SU-DHL-6 (cell line): ENCODE measurements at regions not wholly inside any gene's neighbourhood (a gene's known extent, or its start where the extent isn't known, plus 50 kb on each side); places are given as distances from the start of the nearest gene placed in this dataset.

Experiments
- CTCF ChIP-seq: fragments of 200-600 bp; sonication (generic); IDR thresholded peaks from one replicate; pipeline ENCODE4 v1.5.1; 2017; ENCODE audit warnings: antibody characterized with exemption, mild to moderate bottlenecking, low read length, moderate library complexity; ENCODE audit not compliant: insufficient read depth, poor library complexity, severe bottlenecking
- EZH2phosphoT487 ChIP-seq: fragments of 200-600 bp; sonication (generic), shearing (Covaris generic); conservative IDR thresholded peaks from 2 replicates; pipeline ENCODE4 v1.6.1; 2018; ENCODE audit warnings: mild to moderate bottlenecking, antibody characterized with exemption, low read length, moderate library complexity, mixed read lengths

DNA sequence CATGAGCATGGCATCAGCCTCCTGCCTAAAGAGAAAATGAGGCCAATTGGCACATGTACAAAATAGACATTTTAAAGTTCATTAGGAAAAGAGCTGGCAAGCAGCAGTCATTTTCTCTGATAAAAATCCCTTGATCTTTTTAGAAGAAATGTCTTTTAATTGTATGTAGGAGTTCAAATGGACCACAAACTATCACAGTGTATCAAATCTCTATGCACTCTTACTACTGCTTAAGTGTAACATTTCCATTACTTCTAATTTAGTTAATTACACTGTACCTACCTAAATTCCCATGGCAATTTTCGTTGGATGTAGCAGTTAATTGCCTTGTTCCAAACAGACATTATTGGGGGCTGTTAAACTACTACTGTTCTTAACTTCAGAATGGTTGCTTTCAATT lies 233.7 kb upstream of the TECRL start:
- TF ChIP-seq CTCF (no peak), EZH2phosphoT487 (no peak)
